GM12873 (cell line): ENCODE measurements at regions not wholly inside any gene's neighbourhood (a gene's known extent, or its start where the extent isn't known, plus 50 kb on each side); places are given as distances from the start of the nearest gene placed in this dataset.

Experiments used
- CTCF ChIP-seq: IDR thresholded peaks from 2 replicates; pipeline ENCODE4 v1.5.1; 2012; ENCODE audit warnings: low read depth, mild to moderate bottlenecking, moderate library complexity, low read length, control low read depth; ENCODE audit not compliant: insufficient read depth; ENCODE audit errors: missing control alignments

GRCh38 chr4:77433418-77433733 lies 172.2 kb upstream of the CXCL13 start:
- peak; percentile 63 for TF ChIP-seq CTCF

GRCh38 chr4:77434299-77435092 lies 171.1 kb upstream of the CXCL13 start:
- no peak for TF ChIP-seq CTCF

DNA sequence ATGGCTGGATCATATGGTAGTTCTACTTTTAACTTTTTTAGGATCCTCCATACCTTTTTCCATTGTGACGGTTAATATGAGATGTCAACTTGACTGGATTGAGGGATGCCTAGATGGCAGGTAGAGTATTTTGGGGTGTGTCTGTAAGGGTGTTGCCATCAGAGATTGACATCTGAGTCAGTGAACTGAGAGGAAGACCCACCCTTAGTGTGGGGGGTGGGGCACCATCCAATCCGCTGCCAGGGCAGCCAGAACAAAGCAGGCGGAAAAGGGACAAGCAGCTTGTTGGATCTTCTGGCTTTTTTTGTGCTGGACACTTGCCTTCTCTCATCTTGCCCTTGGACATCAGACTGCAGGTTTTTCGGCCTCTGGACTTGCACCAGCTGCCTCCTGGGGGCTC lies 168.5 kb upstream of the CXCL13 start:
- no peak for TF ChIP-seq CTCF

- no peak for TF ChIP-seq CTCF
Observed at GRCh38 chr4:77438549-77438948, 167.1 kb upstream of the CXCL13 start.

DNA sequence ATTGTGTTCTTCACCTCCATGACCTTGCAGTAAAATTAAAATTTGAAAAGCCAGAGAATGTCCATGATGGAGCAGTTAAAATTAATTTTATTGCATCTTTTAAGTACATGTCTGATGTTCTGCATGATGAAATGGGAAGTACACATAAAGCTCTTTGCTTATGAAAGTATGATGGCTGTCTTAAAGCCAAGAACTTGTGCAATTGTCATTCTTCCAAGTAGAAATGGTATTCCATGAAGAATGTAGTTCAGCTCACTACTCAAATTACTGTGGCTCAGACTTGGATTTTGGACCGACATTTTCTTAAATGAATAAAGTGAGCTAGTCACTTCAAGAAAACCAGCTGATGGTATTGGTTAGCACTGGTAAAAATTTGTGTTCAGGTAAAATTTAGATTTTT lies 161.7 kb upstream of the CXCL13 start:
- TF ChIP-seq CTCF: no peak

DNA sequence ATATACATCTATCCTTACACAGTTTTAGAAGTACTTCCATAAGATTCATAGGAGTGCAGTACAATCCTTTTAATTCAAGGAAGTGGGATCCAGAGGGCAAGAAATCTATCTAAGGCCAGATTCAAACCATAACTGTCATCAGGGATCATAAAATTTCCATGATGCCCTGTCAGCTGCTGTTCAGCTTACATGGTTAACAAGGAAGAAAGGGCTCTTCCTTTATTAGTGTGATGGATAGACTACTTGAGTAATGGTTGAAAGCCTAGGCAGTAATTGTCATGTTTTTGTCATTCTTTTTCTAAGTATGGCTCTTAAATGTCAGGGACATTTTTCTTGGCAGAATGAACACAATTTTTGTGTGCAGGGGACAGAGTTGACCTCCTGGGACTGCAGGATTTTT lies 159.8 kb upstream of the CXCL13 start:
- no peak for TF ChIP-seq CTCF

DNA sequence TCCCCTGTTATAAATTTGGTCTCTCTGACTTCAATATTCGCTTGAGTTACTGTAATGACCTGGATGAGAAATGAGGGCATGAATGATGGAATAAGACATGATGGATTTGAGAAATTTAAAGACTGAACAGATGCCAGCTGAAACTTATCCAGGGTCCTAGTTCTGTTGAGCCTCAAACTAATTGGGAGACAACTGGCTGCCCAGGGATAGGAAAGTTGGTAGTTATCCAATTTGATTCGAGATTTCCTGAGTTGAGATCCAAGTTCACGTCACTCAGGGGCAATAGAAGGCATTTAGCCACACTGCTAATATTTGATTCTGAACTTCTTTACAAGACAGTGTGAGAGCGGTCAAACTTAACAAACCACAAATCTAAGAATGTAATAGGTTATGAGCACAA lies 159.0 kb upstream of the CXCL13 start:
- TF ChIP-seq CTCF: no peak
